K562 (cell line): ENCODE measurements at regions not wholly inside any gene's neighbourhood (a gene's known extent, or its start where the extent isn't known, plus 50 kb on each side); places are given as distances from the start of the nearest gene placed in this dataset.

ENCODE experiments used
- ATAC-seq: fragments of 200-7000 bp; cut with Tn5 transposase; 3 replicates; pipeline ENCODE4 v1.9.1; 2020; ENCODE audit warnings: moderate library complexity
- BruUV-seq: library from RNA; stranded (reverse); fragments of 400-500 nt; replicated peaks from 2 replicates; lab custom pipeline; 2021; lab: Mats Ljungman, UMichigan
- CTCF ChIA-PET: fragments of 300-600 bp; formaldehyde crosslinking; extraction: SDS; loops from one replicate; lab custom pipeline; 2021; ENCODE audit warnings: low intra/inter-chr PET ratio; lab: Yijun Ruan, JAX
- POLR2A ChIA-PET: fragments of 300-600, 350-650 bp; sonication (Branson Sonifier 250); formaldehyde crosslinking; extraction: SDS; loops from one replicate; lab custom pipeline; 2021; ENCODE audit warnings: antibody characterized with exemption, inconsistent platforms; lab: Yijun Ruan, JAX
- DNase-seq, 4 experiments: peaks; one replicate each; pipeline versions ENCODE4 v3.0.0 to v3.0.0-alpha.2; 2011 to 2018; ENCODE audit warnings: low spot score in 3 of 4, mixed read lengths in 3 of 4; ENCODE audit errors: extremely low read depth in 1 of 4
- FAIRE-seq: peaks from 2 replicates; lab custom pipeline; 2011; peaks lifted over from hg19 to GRCh38; lab: Jason Lieb, UNC
- H2AFZ ChIP-seq: 2 replicates; pipeline ENCODE4 v1.6.0; 2011; ENCODE audit warnings: low read depth, low read length, control low read depth, inconsistent platforms
- H3K27ac ChIP-seq: fragments of 200-600 bp; 3 replicates; pipeline ENCODE4 v1.8.0; 2011; ENCODE audit warnings: low read depth, mild to moderate bottlenecking, control low read depth, inconsistent platforms, low read length, moderate library complexity, mixed read lengths; ENCODE audit errors: extremely low read depth
- H3K27me3 ChIP-seq, 2 experiments: fragments of 300-600 bp in 1 of 2; 2 replicates in 1 of 2; 3 replicates in 1 of 2; pipeline versions ENCODE4 v1.6.0 to v1.8.0; 2011; ENCODE audit warnings: inconsistent platforms in 2 of 2, low read length in 2 of 2, mild to moderate bottlenecking in 1 of 2, mixed read lengths in 1 of 2, moderate library complexity in 1 of 2; ENCODE audit not compliant: control insufficient read depth in 2 of 2, insufficient read depth in 2 of 2
- H3K36me3 ChIP-seq: fragments of 300-600 bp; 3 replicates; pipeline ENCODE4 v1.8.0; 2011; ENCODE audit warnings: mild to moderate bottlenecking, low read length, inconsistent platforms; ENCODE audit not compliant: control insufficient read depth, insufficient read depth
- H3K4me1 ChIP-seq, 2 experiments: fragments of 200-600 bp in 1 of 2; replicated peaks in 1 of 2; 2 replicates in 1 of 2; 3 replicates in 1 of 2; pipeline versions ENCODE4 v1.5.1 to v1.8.0; 2011; ENCODE audit warnings: inconsistent platforms in 2 of 2, low read length in 2 of 2, mild to moderate bottlenecking in 1 of 2, mixed read lengths in 1 of 2, moderate library complexity in 1 of 2; ENCODE audit not compliant: control insufficient read depth in 2 of 2, insufficient read depth in 2 of 2
- H3K4me2 ChIP-seq: 2 replicates; pipeline ENCODE4 v1.6.1; 2011; ENCODE audit warnings: low read length, control low read depth, inconsistent platforms, mixed read lengths; ENCODE audit not compliant: insufficient read depth
- H3K4me3 ChIP-seq: fragments of 200-600 bp; sonication (generic), shearing (Covaris generic); 2 replicates; pipeline ENCODE4 v1.5.1; 2016; ENCODE audit warnings: control low read depth, inconsistent platforms
- H3K79me2 ChIP-seq: fragments of 200-600 bp; 3 replicates; pipeline ENCODE4 v1.8.0; 2011; ENCODE audit warnings: low read length, inconsistent platforms; ENCODE audit not compliant: control insufficient read depth, insufficient read depth
- H3K9ac ChIP-seq, 2 experiments: 2 replicates each; pipeline versions ENCODE4 v1.6.0 to v1.6.1; 2011; ENCODE audit warnings: low read depth in 2 of 2, low read length in 2 of 2, control low read depth in 1 of 2, inconsistent platforms in 1 of 2, mild to moderate bottlenecking in 1 of 2, mixed read lengths in 1 of 2; ENCODE audit not compliant: insufficient read depth in 1 of 2
- H3K9me1 ChIP-seq: one replicate; pipeline ENCODE4 v1.6.0; 2011; ENCODE audit warnings: inconsistent platforms, mild to moderate bottlenecking, low read length, moderate library complexity; ENCODE audit not compliant: control insufficient read depth, insufficient read depth
- H3K9me3 ChIP-seq: replicated peaks from 2 replicates; pipeline ENCODE4 v1.5.1; 2011; ENCODE audit warnings: low read depth, low read length, inconsistent platforms; ENCODE audit not compliant: control insufficient read depth, insufficient read depth
- H4K20me1 ChIP-seq: replicated peaks from 2 replicates; pipeline ENCODE4 v1.6.1; 2011; ENCODE audit warnings: low read length, inconsistent platforms, mixed read lengths; ENCODE audit not compliant: control insufficient read depth, insufficient read depth
- CBX5 ChIP-seq: IDR thresholded peaks from 2 replicates; pipeline ENCODE4 v1.6.1; 2014; ENCODE audit warnings: low read depth, borderline replicate concordance
- CREB3 ChIP-seq: fragments of 450-650 bp; conservative IDR thresholded peaks from 2 replicates; pipeline ENCODE4 v1.6.1; 2016; ENCODE audit warnings: missing genetic modification characterization, low read depth, mild to moderate bottlenecking, missing compliant biosample characterization, moderate library complexity
- ETS2 ChIP-seq: IDR thresholded peaks from 2 replicates; pipeline ENCODE4 v1.6.1; 2016; ENCODE audit warnings: borderline replicate concordance, missing genetic modification characterization, mild to moderate bottlenecking, moderate library complexity, missing compliant biosample characterization; ENCODE audit not compliant: poor library complexity, severe bottlenecking
- KAT8 ChIP-seq: fragments of 450-650 bp; IDR thresholded peaks from 2 replicates; pipeline ENCODE4 v1.6.1; 2016; ENCODE audit warnings: low read depth, mild to moderate bottlenecking
- LCOR ChIP-seq: sonication (generic); formaldehyde crosslinking; IDR thresholded peaks from 2 replicates; pipeline ENCODE4 v1.8.0; 2022; ENCODE audit warnings: mild to moderate bottlenecking, missing genetic modification reagents
- MAX ChIP-seq: sonication (generic); formaldehyde crosslinking; IDR thresholded peaks from 2 replicates; pipeline ENCODE4 v1.9.0; 2022; ENCODE audit warnings: mild to moderate bottlenecking, missing genetic modification reagents
- SUPT5H ChIP-seq: fragments of 450-650 bp; IDR thresholded peaks from 2 replicates; pipeline ENCODE4 v1.6.1; 2016
- TEAD1 ChIP-seq, 2 experiments: fragments of 450-650 bp in 1 of 2; sonication (generic) in 1 of 2; formaldehyde crosslinking; IDR thresholded peaks; 2 replicates each; pipeline versions ENCODE4 v1.4.0 to v1.8.0; 2020 to 2022; ENCODE audit warnings: mild to moderate bottlenecking in 2 of 2, missing genetic modification reagents in 1 of 2
- TEAD2 ChIP-seq: fragments of 450-650 bp; IDR thresholded peaks from 2 replicates; pipeline ENCODE4 v1.6.1; 2016; ENCODE audit warnings: missing genetic modification characterization, control low read depth, missing compliant biosample characterization
- U2AF1 ChIP-seq: fragments of 200-400 bp; formaldehyde crosslinking; optimal IDR thresholded peaks from 2 replicates; pipeline ENCODE3; 2017; ENCODE audit warnings: mild to moderate bottlenecking, low read depth, low read length, moderate library complexity
- ZKSCAN3 ChIP-seq: fragments of 250-450 bp; sonication (Bioruptor Pico); IDR thresholded peaks from 2 replicates; pipeline ENCODE4 v1.4.0; 2020
- ZNF133 ChIP-seq: fragments of 250-450 bp; sonication (Bioruptor Pico); IDR thresholded peaks from 2 replicates; pipeline ENCODE4 v1.4.0; 2020; ENCODE audit warnings: mild to moderate bottlenecking
- ZNF165 ChIP-seq: fragments of 250-450 bp; sonication (Bioruptor Pico); IDR thresholded peaks from 2 replicates; pipeline ENCODE4 v1.4.0; 2020; ENCODE audit warnings: borderline replicate concordance
- ZNF174 ChIP-seq: fragments of 250-450 bp; sonication (Bioruptor Pico); IDR thresholded peaks from 2 replicates; pipeline ENCODE4 v1.4.0; 2020; ENCODE audit warnings: mild to moderate bottlenecking
- ZNF384 ChIP-seq: IDR thresholded peaks from 2 replicates; pipeline ENCODE4 v1.6.1; 2012; ENCODE audit warnings: low read depth, low read length, improper control_type of control experiment
- WGBS: fragments of 100-300 bp; shearing (Covaris generic); methylation state at CpG from one replicate; pipeline ENCODE4 v1.1.6; 2016; ENCODE audit warnings: low coverage, mixed read lengths; ENCODE audit not compliant: insufficient coverage; ENCODE audit errors: missing lambda C conversion rate; 5-methylcytosine and 5-hydroxymethylcytosine counted together
- in situ Hi-C: fragments of 300-500 bp; cut with MboI; formaldehyde crosslinking; loops from 4 replicates; pipeline ENCODE4 v1.15.0; 2018; ENCODE audit warnings: inconsistent platforms, mixed read lengths
- intact Hi-C: fragments of 100-400 bp; cut with micrococcal nuclease; formaldehyde crosslinking; loops from 2 replicates; pipeline ENCODE4 v1.14.2; 2022

- H4K20me1 ChIP-seq, result no peaks in the 10 kb centered on the region
- H3K27ac ChIP-seq, result no peak overlapping the region
- DNase-seq, result peak; percentile 38 to 88 (median 84)
- no peaks in the 10 kb centered on the region for H3K36me3 ChIP-seq
- no peak overlapping the region for H3K9ac ChIP-seq
- no peaks in the 10 kb centered on the region; a peak in 1 of 5 replicates for H3K27me3 ChIP-seq
- no peak overlapping the region for H2AFZ ChIP-seq
- no peak for TF ChIP-seq ZNF174
- TF ChIP-seq ZNF384, result no peak
- no peak for TF ChIP-seq TEAD2 (tag)
- no peak for TF ChIP-seq CBX5
- no peak for TF ChIP-seq ETS2 (tag)
- TF ChIP-seq ZNF165 (CRISPR knock-in tag), result no peak
- no peak for TF ChIP-seq U2AF1
- TF ChIP-seq CREB3 (tag), result no peak
- no peak for TF ChIP-seq SUPT5H
- no peak for TF ChIP-seq ZNF133
- TF ChIP-seq ZKSCAN3 (CRISPR knock-in tag), result no peak
- TF ChIP-seq LCOR (CRISPR knock-in tag), result no peak
- TF ChIP-seq TEAD1 (CRISPR knock-in tag; IDR thresholded peaks at IDR 0.05), result no peak
- TF ChIP-seq KAT8, result no peak
- TF ChIP-seq MAX (CRISPR knock-in tag), result no peak
- H3K9me3 ChIP-seq, result no peaks in the 10 kb centered on the region
- no peak for FAIRE-seq
- no peaks in the 10 kb centered on the region for H3K79me2 ChIP-seq
- BruUV-seq, result no TSS peak
- H3K4me1 ChIP-seq, result no peaks in the 10 kb centered on the region
- 12% methylated on average over 8 of the region's 10 CpGs for WGBS
- intact Hi-C loops, result no loop called here
- no peaks in the 10 kb centered on the region for H3K9me1 ChIP-seq
- no peak overlapping the region for H3K4me3 ChIP-seq
- ATAC-seq, result peak; percentile 96
- in situ Hi-C loops, result no loop called here
- POLR2A ChIA-PET, result interaction anchor here (0.6 kb wide), 1 partner anchor 108 kb away, joined by 3 read pairs; no protein-coding TSS in a partner anchor
- CTCF ChIA-PET, result no interaction called here
- no peak overlapping the region for H3K4me2 ChIP-seq
Measured at GRCh38 chr7:98520356-98520951, 96.6 kb upstream of the NPTX2 start.
